ENCODE measurements at regions not wholly inside any gene's neighbourhood (a gene's known extent, or its start where the extent isn't known, plus 50 kb on each side); places are given as distances from the start of the nearest gene placed in this dataset.
"Not testable (repeated sequence)": the region's sequence is repeated elsewhere in the genome, so short reads cannot be mapped to it uniquely, and the experiment has no call there.

DNA sequence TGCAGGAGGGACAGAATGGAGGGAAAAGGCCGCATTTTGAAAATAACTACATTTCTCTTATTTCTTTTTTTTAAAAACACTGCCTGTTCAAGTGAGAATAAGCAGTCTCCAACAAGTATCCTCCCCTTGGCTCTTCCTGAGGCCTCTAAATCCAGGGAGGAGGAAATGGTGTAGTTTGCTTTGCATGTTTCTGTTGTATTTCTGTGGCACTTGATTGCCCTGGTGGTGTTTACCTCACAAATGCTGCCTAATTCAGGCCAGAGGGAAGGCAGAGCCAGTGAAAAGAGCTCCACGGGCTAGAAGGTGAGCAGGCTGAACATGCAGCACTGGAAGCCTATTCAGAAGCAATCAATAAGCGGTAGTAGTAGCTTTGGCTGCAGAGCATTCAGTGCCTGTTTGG is 149.3 kb upstream of the ATP11B start:
- H3K36me3 Mint-ChIP-seq (ENCODE audit: low read depth), result no peaks in the 10 kb centered on the region
- H3K27ac Mint-ChIP-seq, result no peak overlapping the region
- H3K4me3 Mint-ChIP-seq, result no peak overlapping the region
- peaks cover 13% of the 10 kb centered on the region for H3K27me3 Mint-ChIP-seq (ENCODE audit: low read depth)
- no peaks in the 10 kb centered on the region for H3K4me1 Mint-ChIP-seq (ENCODE audit: low read depth)
- DNase-seq (ENCODE audit: low spot score), result no peak
- H3K9me3 Mint-ChIP-seq, result no peaks in the 10 kb centered on the region

GRCh38 chr3:182644790-182645433 is 148.4 kb upstream of the ATP11B start:
- no peaks in the 10 kb centered on the region for H3K36me3 Mint-ChIP-seq (ENCODE audit: low read depth)
- no peaks in the 10 kb centered on the region for H3K9me3 Mint-ChIP-seq
- H3K4me3 Mint-ChIP-seq, result no peak overlapping the region
- no peak overlapping the region for H3K27ac Mint-ChIP-seq
- peak; percentile 60 for DNase-seq (ENCODE audit: low spot score)
- H3K4me1 Mint-ChIP-seq (ENCODE audit: low read depth), result no peaks in the 10 kb centered on the region
- peaks cover 13% of the 10 kb centered on the region for H3K27me3 Mint-ChIP-seq (ENCODE audit: low read depth)

GRCh38 chr3:182650568-182651128 is 142.7 kb upstream of the ATP11B start:
- Mint-ChIP-seq H3K27me3 (ENCODE audit: low read depth) (peaks cover 10% of the 10 kb centered on the region), H3K9me3 (no peaks in the 10 kb centered on the region), H3K4me3 (no peak overlapping the region), H3K27ac (no peak overlapping the region), H3K4me1 (ENCODE audit: low read depth) (no peaks in the 10 kb centered on the region), H3K36me3 (ENCODE audit: low read depth) (no peaks in the 10 kb centered on the region)
- DNase-seq (ENCODE audit: low spot score), result no peak

DNA sequence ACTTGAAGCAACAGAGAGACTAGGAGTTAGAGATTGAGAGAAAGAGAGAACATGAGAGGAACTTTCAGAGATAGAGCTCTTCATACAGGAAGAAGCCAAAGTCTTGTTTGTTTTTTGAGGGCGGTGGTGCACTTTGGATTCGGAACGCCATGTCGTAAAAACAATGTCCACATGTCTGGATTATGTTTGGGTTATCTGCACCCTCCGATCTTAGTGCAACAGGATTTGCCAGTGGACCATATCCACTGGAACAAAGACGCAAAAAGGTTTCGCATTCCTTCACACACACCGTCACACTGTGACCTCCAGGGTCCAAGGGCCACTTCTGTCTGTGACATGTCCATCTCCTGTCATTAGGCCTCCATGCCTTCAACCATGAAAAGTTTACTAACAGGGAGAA is 141.8 kb upstream of the ATP11B start:
- H3K27ac Mint-ChIP-seq, result no peak overlapping the region
- no peaks in the 10 kb centered on the region for H3K36me3 Mint-ChIP-seq (ENCODE audit: low read depth)
- peaks cover 10% of the 10 kb centered on the region for H3K27me3 Mint-ChIP-seq (ENCODE audit: low read depth)
- H3K9me3 Mint-ChIP-seq, result no peaks in the 10 kb centered on the region
- no peak for DNase-seq (ENCODE audit: low spot score)
- no peaks in the 10 kb centered on the region for H3K4me1 Mint-ChIP-seq (ENCODE audit: low read depth)
- H3K4me3 Mint-ChIP-seq, result no peak overlapping the region

- not testable (repeated sequence) for H3K9me3 Mint-ChIP-seq; H3K36me3 Mint-ChIP-seq (ENCODE audit: low read depth); H3K27ac Mint-ChIP-seq; H3K4me3 Mint-ChIP-seq; H3K4me1 Mint-ChIP-seq (ENCODE audit: low read depth); H3K27me3 Mint-ChIP-seq (ENCODE audit: low read depth); DNase-seq (ENCODE audit: low spot score)
These were observed 140.2 kb upstream of the ATP11B start for GRCh38 chr3:182653065-182653464.

- Mint-ChIP-seq H3K4me3 (no peak overlapping the region), H3K36me3 (ENCODE audit: low read depth) (no peaks in the 10 kb centered on the region), H3K27ac (no peak overlapping the region), H3K9me3 (no peaks in the 10 kb centered on the region), H3K27me3 (ENCODE audit: low read depth) (peaks cover 18% of the 10 kb centered on the region), H3K4me1 (ENCODE audit: low read depth) (no peaks in the 10 kb centered on the region)
- no peak for DNase-seq (ENCODE audit: low spot score)
These were observed 124.8 kb upstream of the ATP11B start for GRCh38 chr3:182668541-182668940.

DNA sequence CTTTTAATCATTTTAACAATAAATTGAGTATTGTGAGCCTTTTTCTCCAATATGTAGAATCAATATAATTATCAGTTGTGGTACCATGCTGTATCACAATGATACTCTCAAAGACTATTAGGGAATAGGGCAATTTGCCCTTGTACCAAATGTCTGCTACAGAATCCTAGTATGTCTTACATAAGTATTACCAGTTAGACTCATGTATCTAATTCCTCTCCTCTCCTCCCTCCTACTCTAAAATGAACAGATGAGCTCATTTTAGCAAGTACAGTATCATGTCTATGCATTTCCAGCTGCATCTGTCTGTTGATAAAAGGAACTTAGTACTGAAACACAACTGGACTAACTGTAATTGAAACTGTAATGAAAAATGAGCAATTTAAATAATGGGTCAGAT is 124.3 kb upstream of the ATP11B start:
- Mint-ChIP-seq H3K27me3 (ENCODE audit: low read depth) (peaks cover 20% of the 10 kb centered on the region), H3K36me3 (ENCODE audit: low read depth) (no peaks in the 10 kb centered on the region), H3K27ac (no peak overlapping the region), H3K9me3 (no peaks in the 10 kb centered on the region), H3K4me3 (no peak overlapping the region), H3K4me1 (ENCODE audit: low read depth) (no peaks in the 10 kb centered on the region)
- DNase-seq (ENCODE audit: low spot score), result no peak

- no peaks in the 10 kb centered on the region for H3K36me3 Mint-ChIP-seq (ENCODE audit: low read depth)
- no peak for DNase-seq (ENCODE audit: low spot score)
- no peak overlapping the region for H3K27ac Mint-ChIP-seq
- H3K27me3 Mint-ChIP-seq (ENCODE audit: low read depth), result peaks cover 20% of the 10 kb centered on the region
- no peaks in the 10 kb centered on the region for H3K4me1 Mint-ChIP-seq (ENCODE audit: low read depth)
- no peaks in the 10 kb centered on the region for H3K9me3 Mint-ChIP-seq
- H3K4me3 Mint-ChIP-seq, result no peak overlapping the region
These were observed 121.8 kb upstream of the ATP11B start for GRCh38 chr3:182671541-182671940.

- Mint-ChIP-seq H3K9me3 (no peaks in the 10 kb centered on the region), H3K27ac (no peak overlapping the region), H3K4me1 (ENCODE audit: low read depth) (no peaks in the 10 kb centered on the region), H3K4me3 (no peak overlapping the region), H3K27me3 (ENCODE audit: low read depth) (peaks cover 20% of the 10 kb centered on the region), H3K36me3 (ENCODE audit: low read depth) (no peaks in the 10 kb centered on the region)
- no peak for DNase-seq (ENCODE audit: low spot score)
These were observed 121.4 kb upstream of the ATP11B start for GRCh38 chr3:182671942-182672341.

- Mint-ChIP-seq H3K4me3 (no peak overlapping the region), H3K27ac (no peak overlapping the region), H3K27me3 (ENCODE audit: low read depth) (peaks cover 20% of the 10 kb centered on the region), H3K4me1 (ENCODE audit: low read depth) (no peaks in the 10 kb centered on the region), H3K9me3 (no peaks in the 10 kb centered on the region), H3K36me3 (ENCODE audit: low read depth) (no peaks in the 10 kb centered on the region)
- no peak for DNase-seq (ENCODE audit: low spot score)
These were observed 120.0 kb upstream of the ATP11B start for GRCh38 chr3:182673336-182673735.

- peaks cover 11% of the 10 kb centered on the region for H3K4me1 Mint-ChIP-seq (ENCODE audit: low read depth)
These were observed 110.8 kb upstream of the ATP11B start for GRCh38 chr3:182682263-182683241.

GRCh38 chr3:182683453-182683852 is 109.9 kb upstream of the ATP11B start:
- DNase-seq (ENCODE audit: low spot score), result peak; percentile 42
- Mint-ChIP-seq H3K36me3 (ENCODE audit: low read depth) (no peaks in the 10 kb centered on the region), H3K9me3 (no peaks in the 10 kb centered on the region), H3K27me3 (ENCODE audit: low read depth) (peaks cover 43% of the 10 kb centered on the region), H3K4me3 (peak overlapping the region; percentile 51), H3K4me1 (ENCODE audit: low read depth) (peaks cover 11% of the 10 kb centered on the region), H3K27ac (no peak overlapping the region)

More at GRCh38 chr3:182682263-182683241, 110.8 kb upstream of the ATP11B start:
- Mint-ChIP-seq H3K27me3 (ENCODE audit: low read depth) (peaks cover 35% of the 10 kb centered on the region), H3K4me3 (peak overlapping the region; percentile 51), H3K27ac (no peak overlapping the region), H3K36me3 (ENCODE audit: low read depth) (no peaks in the 10 kb centered on the region), H3K9me3 (no peaks in the 10 kb centered on the region)
- DNase-seq (ENCODE audit: low spot score), result peak; percentile 67

DNA sequence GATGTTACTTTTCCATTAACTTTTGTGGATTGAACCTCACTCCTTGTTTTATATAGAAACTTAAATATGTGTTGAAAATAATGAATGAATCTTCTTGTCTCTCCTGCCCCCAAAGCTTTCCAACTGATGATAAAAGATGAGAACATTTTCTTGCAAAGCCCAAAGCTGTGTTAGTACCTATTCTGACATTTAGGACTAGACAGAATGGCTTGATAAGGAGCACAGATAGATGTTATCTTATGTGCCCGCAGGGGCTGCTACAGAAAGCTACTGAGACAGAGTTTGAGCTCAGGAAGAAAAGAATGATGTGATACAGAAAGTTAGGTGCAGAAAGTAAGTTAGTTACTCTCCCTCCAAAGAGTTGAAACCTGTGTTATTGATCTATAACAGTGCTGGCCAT is 109.4 kb upstream of the ATP11B start:
- Mint-ChIP-seq H3K27ac (no peak overlapping the region), H3K9me3 (no peaks in the 10 kb centered on the region), H3K4me3 (no peak overlapping the region), H3K27me3 (ENCODE audit: low read depth) (peaks cover 47% of the 10 kb centered on the region), H3K4me1 (ENCODE audit: low read depth) (peaks cover 11% of the 10 kb centered on the region), H3K36me3 (ENCODE audit: low read depth) (no peaks in the 10 kb centered on the region)
- no peak for DNase-seq (ENCODE audit: low spot score)
